ENCODE measurements at regions not wholly inside any gene's neighbourhood (a gene's known extent, or its start where the extent isn't known, plus 50 kb on each side); places are given as distances from the start of the nearest gene placed in this dataset.
A peak's percentile ranks its signal among the peaks of the same experiment; 100 is the strongest.

DNA sequence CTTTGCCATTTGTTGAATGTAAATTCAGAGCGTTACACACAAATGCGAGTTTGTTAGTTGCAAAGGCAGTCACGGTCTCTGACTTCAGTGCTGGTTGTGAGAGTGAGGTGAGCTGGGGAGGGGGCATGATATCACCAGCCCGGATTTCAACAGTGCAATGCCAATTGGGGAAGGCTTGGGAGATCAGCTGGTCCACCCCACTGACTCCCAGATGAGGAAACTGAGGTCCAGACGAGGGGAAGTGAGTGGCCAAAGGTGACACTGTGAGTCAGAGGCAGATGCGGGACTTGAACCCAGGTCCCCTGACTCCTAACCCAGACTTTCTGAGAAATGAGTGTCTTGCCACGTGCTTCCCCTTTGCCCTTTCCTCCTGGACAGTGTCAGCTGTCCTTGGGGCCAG, 62.1 kb downstream of the CEBPB start:
- Mint-ChIP-seq H3K4me1 (no peaks in the 10 kb centered on the region), H3K4me3 (no peak overlapping the region), H3K27ac (no peak overlapping the region), H3K36me3 (no peaks in the 10 kb centered on the region), H3K27me3 (peaks cover 3% of the 10 kb centered on the region), H3K9me3 (no peaks in the 10 kb centered on the region)
- no peak for DNase-seq

DNA sequence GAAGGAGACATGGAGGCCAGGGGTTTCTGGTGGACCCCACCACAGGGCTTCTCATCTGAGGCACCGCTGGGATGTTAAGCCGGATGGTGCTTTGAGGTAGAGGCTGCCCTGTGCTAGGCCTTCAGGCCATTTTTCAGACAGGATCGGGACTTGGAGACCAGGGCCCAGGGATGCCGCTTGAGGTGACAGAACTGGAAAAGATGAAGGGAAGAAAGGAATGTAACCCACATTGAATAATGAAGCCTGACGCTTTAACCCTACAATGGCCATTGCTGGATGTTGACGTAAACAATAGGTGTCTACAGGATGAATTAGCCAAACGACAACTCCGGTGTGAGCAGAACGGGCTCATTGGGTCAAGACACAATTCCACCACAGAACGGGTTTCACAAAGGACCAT, 62.5 kb downstream of the CEBPB start:
- Mint-ChIP-seq H3K4me3 (no peak overlapping the region), H3K27ac (no peak overlapping the region), H3K36me3 (no peaks in the 10 kb centered on the region), H3K9me3 (no peaks in the 10 kb centered on the region), H3K27me3 (peaks cover 3% of the 10 kb centered on the region), H3K4me1 (no peaks in the 10 kb centered on the region)
- DNase-seq, result no peak

DNA sequence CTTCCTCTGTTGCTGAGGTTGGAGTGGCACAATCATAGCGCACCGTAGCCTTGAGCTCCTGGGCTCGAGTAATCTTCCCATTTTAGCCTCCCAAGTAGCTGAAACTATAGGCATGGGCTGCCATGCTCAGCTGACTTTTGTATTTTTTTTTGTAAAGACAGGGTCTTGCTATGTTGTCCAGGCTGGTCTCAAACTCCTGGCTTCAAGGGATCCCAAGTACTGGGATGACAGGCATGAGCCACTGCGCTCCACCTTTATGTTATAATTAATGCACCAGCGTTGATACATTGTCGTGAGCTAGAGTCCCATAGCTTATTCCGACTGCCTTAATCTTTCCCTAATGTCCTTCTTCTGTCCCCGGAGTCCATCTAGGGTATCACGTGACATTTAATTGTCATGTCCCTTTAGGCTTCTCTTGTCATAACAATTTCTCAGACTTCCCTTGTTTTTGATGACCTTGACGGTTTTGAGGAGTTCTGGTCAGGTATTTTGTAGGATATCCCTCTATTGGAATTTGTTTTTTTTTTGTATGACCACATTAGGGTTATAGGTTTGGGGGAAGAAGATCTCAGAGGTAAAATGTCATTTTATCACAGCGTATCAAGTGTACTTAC, 63.9 kb downstream of the CEBPB start:
- H3K27me3 Mint-ChIP-seq, result peaks cover 3% of the 10 kb centered on the region
- no peaks in the 10 kb centered on the region for H3K9me3 Mint-ChIP-seq
- H3K4me1 Mint-ChIP-seq, result no peaks in the 10 kb centered on the region
- no peak overlapping the region for H3K4me3 Mint-ChIP-seq
- H3K27ac Mint-ChIP-seq, result no peak overlapping the region
- no peaks in the 10 kb centered on the region for H3K36me3 Mint-ChIP-seq
- DNase-seq, result no peak

DNA sequence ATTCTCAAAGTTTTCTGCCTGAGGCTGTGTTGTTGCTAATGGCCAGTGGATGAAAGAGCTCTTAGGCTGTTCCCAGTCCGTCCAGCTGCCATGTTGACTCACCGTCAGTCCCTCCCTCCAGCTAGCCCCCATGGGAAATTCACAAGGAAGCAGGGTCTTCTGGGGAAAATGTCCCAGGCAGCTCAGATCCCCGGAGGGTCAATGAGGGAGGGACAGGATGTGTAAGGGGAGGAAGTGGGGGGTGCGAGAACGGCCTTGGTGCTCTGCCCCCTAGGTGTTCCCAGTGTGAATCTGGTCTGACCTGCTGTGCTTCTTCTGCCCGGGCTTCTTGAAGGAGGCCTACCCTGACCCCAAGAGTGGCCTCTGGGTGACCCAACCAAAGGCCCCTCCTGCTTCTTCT, 65.9 kb downstream of the CEBPB start:
- Mint-ChIP-seq H3K4me1 (peaks cover 10% of the 10 kb centered on the region), H3K27ac (no peak overlapping the region), H3K27me3 (peaks cover 3% of the 10 kb centered on the region), H3K36me3 (no peaks in the 10 kb centered on the region), H3K4me3 (no peak overlapping the region), H3K9me3 (no peaks in the 10 kb centered on the region)
- no peak for DNase-seq

DNA sequence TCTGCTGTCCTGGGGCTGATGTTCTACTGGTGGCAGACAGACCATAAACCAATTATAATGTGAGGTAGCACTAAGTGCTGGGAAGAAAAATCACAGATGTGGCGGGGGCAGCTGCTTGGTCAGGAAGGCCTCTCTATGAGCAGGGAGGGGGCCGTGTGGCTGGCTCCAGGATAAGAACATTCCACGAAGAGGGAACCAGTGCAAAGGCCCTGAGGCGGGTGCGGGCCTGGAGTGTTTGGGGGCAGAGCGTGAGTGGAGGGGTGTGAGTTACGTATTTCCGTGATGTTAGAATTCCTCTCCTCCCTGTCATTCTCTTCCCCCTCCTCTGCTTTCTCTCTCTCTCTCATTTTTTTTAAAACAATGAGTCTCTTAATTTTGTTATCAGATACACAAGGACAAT, 67.2 kb downstream of the CEBPB start:
- H3K4me1 Mint-ChIP-seq, result peaks cover 10% of the 10 kb centered on the region
- no peak for DNase-seq
- H3K27me3 Mint-ChIP-seq, result peaks cover 3% of the 10 kb centered on the region
- no peaks in the 10 kb centered on the region for H3K36me3 Mint-ChIP-seq
- no peak overlapping the region for H3K4me3 Mint-ChIP-seq
- H3K27ac Mint-ChIP-seq, result no peak overlapping the region
- no peaks in the 10 kb centered on the region for H3K9me3 Mint-ChIP-seq

DNA sequence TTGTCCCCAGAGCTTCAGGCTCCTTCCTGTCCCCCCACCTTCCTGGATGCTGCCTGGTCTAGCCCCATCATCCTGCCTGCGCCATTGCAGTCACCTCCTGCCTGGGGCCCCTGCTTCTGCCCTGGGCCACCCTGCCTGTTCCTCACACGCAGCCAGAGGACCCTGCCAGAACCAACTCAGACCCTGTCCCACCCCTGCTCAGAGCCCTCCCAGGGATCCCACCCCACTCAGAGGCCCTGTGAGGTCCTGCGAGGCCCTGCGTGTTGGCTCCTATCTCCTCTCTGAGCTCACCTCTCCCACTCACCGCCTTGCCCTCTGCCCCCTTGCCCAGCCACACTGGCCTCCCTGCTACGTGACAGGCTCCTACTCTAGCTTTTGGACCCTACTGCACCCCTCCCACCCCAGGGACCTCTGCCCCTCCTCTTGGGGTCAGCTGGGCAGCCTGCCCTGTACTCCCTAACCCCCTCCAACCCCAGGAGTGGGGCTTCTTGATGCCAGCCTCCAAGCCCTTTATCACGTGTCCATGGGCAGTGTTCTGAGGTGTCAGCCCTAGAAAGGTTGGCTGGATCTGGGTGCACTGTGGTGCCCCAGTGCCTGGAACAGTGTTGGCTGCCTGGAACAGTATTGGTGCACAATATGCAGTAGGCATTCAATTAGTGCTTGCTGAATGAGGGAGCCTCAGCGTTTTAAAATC, 68.3 kb downstream of the CEBPB start:
- Mint-ChIP-seq H3K27me3 (peaks cover 3% of the 10 kb centered on the region), H3K9me3 (no peaks in the 10 kb centered on the region), H3K36me3 (no peaks in the 10 kb centered on the region), H3K4me3 (no peak overlapping the region), H3K4me1 (peaks cover 10% of the 10 kb centered on the region), H3K27ac (no peak overlapping the region)
- no peak for DNase-seq

DNA sequence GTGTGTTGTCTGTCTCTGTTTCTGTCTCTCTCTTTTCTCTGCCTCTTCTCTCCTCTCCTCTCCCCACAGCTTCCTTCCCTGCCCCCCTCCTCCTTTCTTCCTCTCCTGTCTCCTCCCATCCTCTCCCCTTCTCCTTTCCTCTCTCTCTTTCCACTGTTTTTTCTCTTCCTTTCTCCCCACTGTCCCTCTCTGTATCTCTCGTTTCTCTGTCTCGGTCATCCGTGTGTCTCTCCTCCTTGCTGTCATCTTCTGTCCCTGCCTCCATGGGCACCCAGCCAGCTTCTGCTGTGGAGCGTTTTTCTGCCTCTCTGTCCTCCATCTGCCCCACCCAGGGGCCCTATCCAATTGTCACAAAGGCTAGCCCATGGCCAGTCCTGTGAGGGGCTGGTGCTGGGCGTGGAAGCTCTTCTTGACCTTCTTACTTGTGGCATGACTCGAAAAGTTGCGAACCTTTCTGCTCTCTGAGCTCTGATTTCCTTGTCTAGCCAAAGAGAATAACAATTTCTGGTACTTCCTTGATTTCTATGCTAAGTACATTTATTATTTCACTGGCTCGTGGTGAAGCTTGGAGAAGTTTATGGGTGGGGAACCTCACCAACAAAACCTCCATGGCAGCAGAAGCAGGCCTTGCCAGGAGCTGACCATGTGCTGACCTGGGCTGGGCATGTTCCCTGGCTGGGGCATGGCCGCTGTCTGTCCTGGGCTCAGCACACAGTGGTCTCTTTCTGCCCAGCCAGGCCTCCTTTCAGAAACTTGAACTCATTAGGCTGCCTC, 69.3 kb downstream of the CEBPB start:
- Mint-ChIP-seq H3K4me3 (no peak overlapping the region), H3K4me1 (peaks cover 10% of the 10 kb centered on the region), H3K27me3 (no peaks in the 10 kb centered on the region), H3K9me3 (no peaks in the 10 kb centered on the region), H3K27ac (peak overlapping the region; percentile 1), H3K36me3 (no peaks in the 10 kb centered on the region)
- DNase-seq, result no peak

DNA sequence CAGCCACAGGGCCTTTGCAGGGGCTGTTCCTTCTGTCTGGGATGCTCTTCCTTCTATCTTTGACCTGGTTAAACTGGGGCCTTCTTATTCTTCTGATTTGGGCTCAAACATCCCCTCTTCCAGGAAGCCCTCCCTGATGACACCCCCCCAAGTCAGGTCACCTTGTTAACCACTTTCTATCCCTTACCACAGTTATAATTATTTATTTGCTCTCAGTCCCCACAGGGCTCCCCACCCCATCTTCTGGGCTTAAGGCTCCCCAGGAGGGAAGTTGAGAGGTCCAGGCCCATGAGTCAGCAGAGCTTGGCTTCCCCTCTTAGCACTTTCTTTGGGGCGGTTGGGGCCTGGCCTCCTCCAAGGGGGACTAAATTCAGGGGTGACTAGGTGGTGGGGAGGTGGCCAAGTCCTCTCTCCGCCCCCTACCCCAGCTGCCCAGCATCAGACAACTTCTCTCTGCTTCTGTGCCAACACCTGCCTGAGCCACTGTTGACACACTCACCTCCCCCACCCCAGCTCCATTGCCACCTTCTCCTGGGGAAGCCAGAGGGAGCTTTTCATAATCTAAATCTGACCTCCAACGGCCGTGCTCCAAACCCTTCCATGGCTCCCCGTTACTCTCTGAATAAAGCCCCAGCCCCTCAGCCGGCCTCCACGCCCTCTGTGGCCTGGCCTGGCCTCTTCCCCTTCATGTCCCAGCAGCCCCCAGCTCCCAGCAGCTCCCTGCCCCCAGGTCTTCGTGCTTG, 70.0 kb downstream of the CEBPB start:
- H3K4me3 Mint-ChIP-seq, result no peak overlapping the region
- no peaks in the 10 kb centered on the region for H3K9me3 Mint-ChIP-seq
- no peak for DNase-seq
- no peaks in the 10 kb centered on the region for H3K36me3 Mint-ChIP-seq
- peaks cover 10% of the 10 kb centered on the region for H3K4me1 Mint-ChIP-seq
- H3K27ac Mint-ChIP-seq, result no peak overlapping the region
- no peaks in the 10 kb centered on the region for H3K27me3 Mint-ChIP-seq

DNA sequence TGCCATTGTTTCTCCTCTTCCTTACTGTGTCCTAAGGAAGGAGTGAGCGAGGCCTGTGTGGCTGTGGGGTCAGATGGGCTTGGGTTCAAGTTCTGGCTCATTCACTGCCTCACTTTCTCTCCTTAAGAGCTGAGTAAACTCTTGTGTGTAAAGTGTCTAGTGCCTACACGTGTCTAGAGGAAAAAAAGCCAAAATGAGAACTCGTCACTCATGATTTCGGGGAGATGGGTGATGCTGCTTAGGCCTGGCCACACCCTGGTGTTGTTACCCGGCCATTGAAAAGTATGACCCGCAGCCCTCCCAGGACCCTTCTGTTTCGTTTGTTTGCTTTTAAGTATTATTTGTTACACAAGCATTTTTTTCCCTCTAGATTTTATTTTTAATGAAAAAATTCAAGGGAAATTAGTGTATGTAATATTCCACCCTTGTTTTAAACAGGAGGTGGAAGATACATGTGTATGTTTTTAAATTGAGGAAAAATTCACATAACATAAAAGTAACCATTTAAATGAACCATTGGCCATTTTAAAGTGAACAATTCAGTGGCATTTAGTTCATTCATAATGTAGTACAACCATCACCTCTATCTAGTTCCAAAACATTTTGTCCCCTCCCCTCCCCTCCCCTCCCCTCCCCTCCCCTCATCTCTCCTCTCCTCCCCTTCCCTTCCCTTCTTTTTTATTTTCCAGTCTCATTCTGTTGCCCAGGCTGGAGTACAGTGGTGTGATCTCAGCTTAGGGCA, 71.0 kb downstream of the CEBPB start:
- Mint-ChIP-seq H3K27ac (no peak overlapping the region), H3K4me1 (peaks cover 10% of the 10 kb centered on the region), H3K4me3 (no peak overlapping the region), H3K27me3 (no peaks in the 10 kb centered on the region), H3K9me3 (no peaks in the 10 kb centered on the region), H3K36me3 (no peaks in the 10 kb centered on the region)
- DNase-seq, result no peak

DNA sequence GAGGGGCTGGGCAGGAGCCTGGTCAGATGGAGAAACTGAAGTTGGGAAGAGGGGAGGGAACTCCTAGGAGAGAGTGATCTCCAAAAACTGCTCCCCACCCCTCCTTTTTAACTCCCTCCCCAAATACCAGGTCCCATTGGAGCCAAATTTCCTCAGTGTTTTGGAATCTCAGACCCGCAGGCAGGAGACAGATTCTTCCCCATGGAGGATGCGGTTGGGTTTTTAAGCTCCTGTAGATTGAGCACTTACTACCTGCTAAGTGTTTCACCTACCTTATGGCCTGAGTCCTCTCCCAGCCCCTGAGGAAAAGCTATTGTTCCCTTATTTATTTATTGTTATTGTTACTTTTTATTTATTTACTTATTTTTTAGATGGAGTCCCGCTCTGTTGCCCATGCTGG, 73.2 kb downstream of the CEBPB start:
- Mint-ChIP-seq H3K36me3 (no peaks in the 10 kb centered on the region), H3K27me3 (no peaks in the 10 kb centered on the region), H3K4me1 (peaks cover 10% of the 10 kb centered on the region), H3K27ac (no peak overlapping the region), H3K4me3 (no peak overlapping the region), H3K9me3 (no peaks in the 10 kb centered on the region)
- DNase-seq, result no peak

DNA sequence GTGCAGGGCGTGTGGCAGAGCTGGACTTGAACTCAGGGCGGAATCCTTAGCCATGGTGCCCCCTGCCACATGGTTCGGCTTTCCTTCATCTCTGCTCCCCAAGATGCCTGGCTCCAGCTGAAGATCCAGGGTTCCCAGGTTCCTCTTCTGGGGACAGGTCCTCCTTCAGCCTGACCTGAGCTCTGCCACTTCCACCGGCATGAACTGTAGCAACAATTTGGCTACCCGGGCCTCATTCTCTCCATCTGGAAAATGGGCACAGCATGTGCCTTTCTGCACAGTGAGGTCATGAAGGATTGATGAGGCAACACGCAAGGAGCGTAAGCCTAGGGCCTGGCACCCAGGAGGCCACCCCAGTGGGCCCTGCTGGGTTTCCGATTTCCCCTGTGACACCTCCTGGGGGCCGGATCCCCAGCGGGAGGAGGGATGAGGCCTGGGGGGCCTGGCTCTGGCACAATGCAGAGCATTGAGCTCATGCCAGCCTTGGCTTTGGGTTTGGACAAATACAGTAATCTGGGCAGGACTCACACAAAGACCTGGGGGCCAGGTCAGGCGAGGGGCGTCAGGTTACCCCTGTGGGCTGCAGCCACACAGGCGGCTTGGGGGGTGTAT, 74.0 kb downstream of the CEBPB start:
- H3K27ac Mint-ChIP-seq, result no peak overlapping the region
- no peaks in the 10 kb centered on the region for H3K36me3 Mint-ChIP-seq
- H3K4me1 Mint-ChIP-seq, result peaks cover 10% of the 10 kb centered on the region
- no peaks in the 10 kb centered on the region for H3K9me3 Mint-ChIP-seq
- H3K27me3 Mint-ChIP-seq, result no peaks in the 10 kb centered on the region
- DNase-seq, result no peak
- no peak overlapping the region for H3K4me3 Mint-ChIP-seq

DNA sequence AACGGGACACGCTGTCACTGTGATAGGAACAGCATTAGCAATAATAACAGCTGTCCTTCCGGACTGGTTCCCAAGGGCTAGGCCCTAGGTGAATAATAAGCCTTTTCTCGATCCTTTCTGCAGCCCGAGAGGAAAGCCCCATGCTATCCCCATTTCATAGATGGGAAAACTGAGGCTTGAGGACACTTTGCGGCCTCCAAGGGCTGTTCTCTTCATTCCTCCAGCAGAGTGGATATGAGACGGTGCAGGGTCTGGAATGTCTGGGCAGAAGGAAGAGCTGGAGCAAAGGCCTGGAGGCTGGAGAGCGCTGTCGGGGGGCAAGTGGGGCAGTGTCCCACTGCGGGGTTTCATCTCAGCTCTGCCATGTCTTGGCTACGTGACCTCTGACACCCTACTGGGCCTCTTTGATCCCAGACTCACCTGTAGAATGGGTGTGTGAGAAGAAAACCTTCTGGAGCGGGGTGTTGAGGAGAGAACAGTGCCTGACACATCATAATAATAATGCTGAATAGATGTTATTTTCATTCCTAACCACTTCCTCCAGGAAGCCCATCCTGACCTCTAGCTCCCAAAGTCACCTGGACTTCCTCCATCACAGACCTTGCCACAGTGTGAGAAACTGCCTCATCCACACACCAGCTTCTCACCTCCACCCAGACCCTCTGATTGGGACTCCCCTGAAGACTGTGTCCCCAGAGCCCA, 74.8 kb downstream of the CEBPB start:
- H3K4me3 Mint-ChIP-seq, result no peak overlapping the region
- H3K9me3 Mint-ChIP-seq, result no peaks in the 10 kb centered on the region
- peaks cover 4% of the 10 kb centered on the region for H3K27me3 Mint-ChIP-seq
- DNase-seq, result no peak
- H3K27ac Mint-ChIP-seq, result no peak overlapping the region
- peaks cover 8% of the 10 kb centered on the region for H3K4me1 Mint-ChIP-seq
- no peaks in the 10 kb centered on the region for H3K36me3 Mint-ChIP-seq

DNA sequence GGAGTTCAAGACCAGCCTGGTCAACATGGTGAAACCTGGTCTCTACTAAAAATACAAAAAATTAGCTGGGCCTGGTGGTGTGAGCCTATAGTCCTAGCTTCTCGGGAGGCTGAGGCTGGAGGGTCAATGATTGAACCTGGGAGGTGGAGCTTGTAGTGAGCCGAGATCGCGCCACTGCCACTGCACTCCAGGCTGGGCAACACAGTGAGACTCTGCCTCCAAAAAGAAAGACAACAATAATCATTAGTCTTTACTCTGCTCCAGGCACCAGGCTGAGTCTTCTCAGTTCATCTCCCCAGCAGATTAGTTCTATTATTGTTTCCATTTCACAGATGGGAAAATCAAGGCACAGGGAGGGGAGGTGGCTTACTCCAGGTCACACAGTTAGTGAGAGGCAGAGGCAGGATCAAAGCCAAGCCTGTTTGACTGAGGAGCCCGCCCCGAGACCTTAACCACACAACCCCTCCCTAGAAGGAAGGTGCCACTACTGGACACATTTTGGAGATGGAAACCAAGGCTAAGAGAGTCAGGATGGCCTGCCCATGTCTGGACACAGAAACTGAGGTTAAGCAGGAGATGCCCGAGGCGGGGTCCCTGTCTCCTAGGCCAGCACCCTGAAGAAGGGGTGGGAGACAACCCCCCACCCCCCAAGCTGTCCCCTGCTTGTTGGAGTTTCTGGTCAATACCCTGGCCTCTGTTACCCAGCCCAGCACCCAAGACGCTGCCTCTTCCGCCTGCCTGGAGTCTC, 75.8 kb downstream of the CEBPB start:
- no peaks in the 10 kb centered on the region for H3K9me3 Mint-ChIP-seq
- no peaks in the 10 kb centered on the region for H3K36me3 Mint-ChIP-seq
- H3K4me1 Mint-ChIP-seq, result peaks cover 2% of the 10 kb centered on the region
- no peak overlapping the region for H3K4me3 Mint-ChIP-seq
- DNase-seq, result no peak
- H3K27ac Mint-ChIP-seq, result no peak overlapping the region
- peaks cover 15% of the 10 kb centered on the region for H3K27me3 Mint-ChIP-seq
